ENCODE measurements at regions not wholly inside any gene's neighbourhood (a gene's known extent, or its start where the extent isn't known, plus 50 kb on each side); places are given as distances from the start of the nearest gene placed in this dataset.

GRCh38 chr2:204109681-204110080 is 173.1 kb downstream of the ICOS start:
- peak; percentile 10 for DNase-seq (ENCODE audit: low spot score)

GRCh38 chr2:204110338-204110741 is 173.8 kb downstream of the ICOS start:
- peak; percentile 80 for DNase-seq (ENCODE audit: low spot score)

- DNase-seq (ENCODE audit: low spot score): no peak
These were observed 174.4 kb downstream of the ICOS start for GRCh38 chr2:204110751-204111516.

GRCh38 chr2:204112084-204112770 is 175.7 kb downstream of the ICOS start:
- no peak for DNase-seq (ENCODE audit: low spot score)

- peak; percentile 86 for DNase-seq (ENCODE audit: low spot score)
These were observed 178.0 kb downstream of the ICOS start for GRCh38 chr2:204114295-204115136.

- no peak for DNase-seq (ENCODE audit: low spot score)
These were observed 178.8 kb downstream of the ICOS start for GRCh38 chr2:204115137-204116056.

- no peak for DNase-seq (ENCODE audit: low spot score)
These were observed 179.7 kb downstream of the ICOS start for GRCh38 chr2:204116159-204116792.

- DNase-seq (ENCODE audit: low spot score): no peak
These were observed 185.9 kb downstream of the ICOS start for GRCh38 chr2:204122425-204122824.

GRCh38 chr2:204124140-204124750 is 187.7 kb downstream of the ICOS start:
- no peak for DNase-seq (ENCODE audit: low spot score)

GRCh38 chr2:204126705-204127104 is 190.1 kb downstream of the ICOS start:
- no peak for DNase-seq (ENCODE audit: low spot score)

GRCh38 chr2:204127238-204127637 is 190.7 kb downstream of the ICOS start:
- no peak for DNase-seq (ENCODE audit: low spot score)

GRCh38 chr2:204129591-204130294 is 193.2 kb downstream of the ICOS start:
- DNase-seq (ENCODE audit: low spot score): no peak

GRCh38 chr2:204131621-204132020 is 195.1 kb downstream of the ICOS start:
- no peak for DNase-seq (ENCODE audit: low spot score)

- DNase-seq (ENCODE audit: low spot score): no peak
These were observed 196.9 kb downstream of the ICOS start for GRCh38 chr2:204133476-204133875.

GRCh38 chr2:204134421-204134820 is 197.9 kb downstream of the ICOS start:
- no peak for DNase-seq (ENCODE audit: low spot score)

- DNase-seq (ENCODE audit: low spot score): no peak
These were observed 199.2 kb downstream of the ICOS start for GRCh38 chr2:204135752-204136151.

GRCh38 chr2:204138206-204138605 is 201.6 kb downstream of the ICOS start:
- no peak for DNase-seq (ENCODE audit: low spot score)

- DNase-seq (ENCODE audit: low spot score): no peak
These were observed 203.7 kb downstream of the ICOS start for GRCh38 chr2:204140246-204140645.

- no peak for DNase-seq (ENCODE audit: low spot score)
These were observed 206.9 kb downstream of the ICOS start for GRCh38 chr2:204143216-204144014.
